ENCODE measurements at regions not wholly inside any gene's neighbourhood (a gene's known extent, or its start where the extent isn't known, plus 50 kb on each side); places are given as distances from the start of the nearest gene placed in this dataset.

DNA sequence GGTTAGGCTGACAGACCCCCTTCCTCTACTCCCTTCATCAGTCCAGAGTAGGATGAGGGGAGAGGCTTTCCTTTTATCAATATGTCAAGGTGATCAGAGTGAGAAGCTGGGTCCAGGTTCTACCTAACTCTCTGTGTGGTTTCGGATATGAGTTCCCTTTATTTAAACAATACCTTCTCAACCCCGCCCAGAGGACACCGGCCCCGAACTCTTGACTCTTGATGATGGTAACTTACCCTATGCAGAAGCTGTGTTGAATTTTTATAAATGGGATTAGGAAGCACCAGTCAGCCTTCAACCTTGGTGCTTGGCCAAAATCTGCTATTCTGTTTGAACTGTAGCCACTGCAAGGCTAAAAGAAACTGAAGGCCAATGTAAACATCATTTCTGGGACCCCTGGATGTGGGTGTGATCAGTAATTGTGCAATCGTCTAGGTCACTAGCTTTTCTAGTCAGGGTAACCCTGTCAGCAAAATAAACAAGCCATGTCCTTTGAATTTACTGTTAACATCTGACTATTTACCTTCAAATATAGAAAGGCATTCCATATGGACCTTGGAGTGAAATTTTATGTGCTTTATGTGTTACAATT, 398.3 kb downstream of the SEC16B start:
- H3K4me1 ChIP-seq (ENCODE audit: control insufficient read depth, insufficient read depth, low read length, poor library complexity, severe bottlenecking), result no peaks in the 10 kb centered on the region
- Mint-ChIP-seq H3K27ac (no peak overlapping the region), H3K4me1 (no peaks in the 10 kb centered on the region), H3K36me3 (no peaks in the 10 kb centered on the region), H3K27me3 (no peaks in the 10 kb centered on the region), H3K4me3 (no peak overlapping the region), H3K9me3 (peaks cover 0 to 17% (median 2%) of the 10 kb centered on the region in 7 donors)
- no peak overlapping the region for H3K4me3 ChIP-seq (ENCODE audit: low read depth, low read length)
- DNase-seq, result no peak
- H3K36me3 ChIP-seq (ENCODE audit: control insufficient read depth, insufficient read depth, low read length), result no peaks in the 10 kb centered on the region
- no peaks in the 10 kb centered on the region for H3K27me3 ChIP-seq (ENCODE audit: control insufficient read depth, insufficient read depth, low read length)
- H3K9me3 ChIP-seq (ENCODE audit: control insufficient read depth in 2 of 2, low read length in 2 of 2), result no peaks in the 10 kb centered on the region
- no peak for ATAC-seq (ENCODE audit: low read depth in 2 of 2)
- H3K27ac ChIP-seq (ENCODE audit: insufficient read depth, low read length, poor library complexity, severe bottlenecking), result no peak overlapping the region

DNA sequence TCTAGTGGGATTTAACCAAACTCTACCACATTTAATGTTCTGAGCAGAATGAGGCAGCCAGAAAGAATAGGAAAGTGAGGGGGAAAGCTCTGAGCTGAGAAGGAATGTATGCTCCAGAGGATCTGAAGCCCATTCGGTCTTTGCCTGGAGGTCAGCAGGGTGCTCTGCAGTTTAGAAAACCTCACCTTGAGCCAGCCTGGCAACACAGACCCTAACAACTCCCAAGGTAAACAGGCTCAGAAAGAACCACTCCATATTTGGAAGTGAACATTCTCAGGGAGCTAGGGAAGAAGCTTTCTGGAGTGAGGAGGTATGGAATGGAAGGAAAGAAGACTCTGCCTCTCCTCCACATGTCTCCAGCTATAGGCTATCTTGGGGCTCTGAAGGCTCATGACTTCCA, 398.8 kb downstream of the SEC16B start:
- no peaks in the 10 kb centered on the region for H3K27me3 Mint-ChIP-seq
- H3K36me3 Mint-ChIP-seq, result no peaks in the 10 kb centered on the region
- Histone ChIP-seq H3K36me3 (ENCODE audit: control insufficient read depth, insufficient read depth, low read length) (no peaks in the 10 kb centered on the region), H3K27me3 (ENCODE audit: control insufficient read depth, insufficient read depth, low read length) (no peaks in the 10 kb centered on the region), H3K4me3 (ENCODE audit: low read depth, low read length) (no peak overlapping the region), H3K4me1 (ENCODE audit: control insufficient read depth, insufficient read depth, low read length, poor library complexity, severe bottlenecking) (no peaks in the 10 kb centered on the region), H3K27ac (ENCODE audit: insufficient read depth, low read length, poor library complexity, severe bottlenecking) (no peak overlapping the region), H3K9me3 (ENCODE audit: control insufficient read depth in 2 of 2, low read length in 2 of 2) (no peaks in the 10 kb centered on the region)
- no peak overlapping the region for H3K27ac Mint-ChIP-seq
- ATAC-seq (ENCODE audit: low read depth in 2 of 2) (no peak), DNase-seq (no peak)
- H3K9me3 Mint-ChIP-seq, result peaks cover 0 to 14% (median 1%) of the 10 kb centered on the region in 7 donors
- no peaks in the 10 kb centered on the region for H3K4me1 Mint-ChIP-seq
- H3K4me3 Mint-ChIP-seq, result no peak overlapping the region

DNA sequence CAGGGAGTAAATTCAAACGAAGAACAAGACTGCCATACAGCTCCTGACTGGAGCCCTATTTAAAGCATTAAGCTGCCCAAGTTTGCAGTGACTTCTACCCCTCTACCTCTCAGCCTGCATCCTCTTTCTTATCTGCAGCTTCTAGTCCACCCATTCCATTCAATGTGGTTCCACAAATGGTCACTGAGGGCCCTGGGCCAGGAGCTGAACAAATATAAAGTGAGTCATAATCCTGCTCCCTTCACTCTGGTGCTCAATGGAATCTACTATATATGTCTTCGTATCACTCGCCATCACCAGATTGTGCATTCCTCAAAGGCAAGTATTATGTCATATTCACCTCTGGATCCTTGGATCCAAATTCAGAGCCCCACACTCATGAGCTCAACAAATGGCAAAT, 398.7 kb downstream of the BRINP2 start:
- H3K4me3 ChIP-seq (ENCODE audit: low read depth, low read length), result no peak overlapping the region
- Mint-ChIP-seq H3K27me3 (no peaks in the 10 kb centered on the region), H3K4me1 (no peaks in the 10 kb centered on the region), H3K9me3 (peaks cover 0 to 12% (median 1%) of the 10 kb centered on the region in 7 donors), H3K4me3 (no peak overlapping the region), H3K27ac (no peak overlapping the region), H3K36me3 (no peaks in the 10 kb centered on the region)
- ATAC-seq (ENCODE audit: low read depth in 2 of 2), result no peak
- no peaks in the 10 kb centered on the region for H3K4me1 ChIP-seq (ENCODE audit: control insufficient read depth, insufficient read depth, low read length, poor library complexity, severe bottlenecking)
- H3K27me3 ChIP-seq (ENCODE audit: control insufficient read depth, insufficient read depth, low read length), result no peaks in the 10 kb centered on the region
- H3K9me3 ChIP-seq (ENCODE audit: control insufficient read depth in 2 of 2, low read length in 2 of 2), result no peaks in the 10 kb centered on the region
- no peak for DNase-seq
- no peaks in the 10 kb centered on the region for H3K36me3 ChIP-seq (ENCODE audit: control insufficient read depth, insufficient read depth, low read length)
- no peak overlapping the region for H3K27ac ChIP-seq (ENCODE audit: insufficient read depth, low read length, poor library complexity, severe bottlenecking)

DNA sequence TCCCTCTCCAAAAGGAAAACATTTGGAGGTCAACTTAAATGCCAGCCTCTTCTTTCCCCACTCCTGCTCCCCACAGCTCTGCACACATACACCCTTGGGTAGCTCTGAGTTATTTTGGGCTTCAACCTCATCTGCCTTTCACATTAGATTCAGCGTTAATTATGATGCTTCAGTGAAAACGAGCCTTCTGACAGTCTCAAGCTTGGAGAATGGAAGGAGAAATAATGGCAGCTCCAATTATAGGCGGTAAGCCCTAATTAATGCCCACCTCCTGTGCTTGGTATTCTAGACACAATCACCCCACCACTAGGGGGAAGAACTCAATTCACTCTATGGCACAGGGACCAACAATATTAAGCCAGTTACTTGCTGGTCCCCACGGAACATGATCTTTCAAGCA, 397.9 kb downstream of the BRINP2 start:
- ATAC-seq (ENCODE audit: low read depth in 2 of 2), result no peak
- Histone ChIP-seq H3K4me1 (ENCODE audit: control insufficient read depth, insufficient read depth, low read length, poor library complexity, severe bottlenecking) (no peaks in the 10 kb centered on the region), H3K27ac (ENCODE audit: insufficient read depth, low read length, poor library complexity, severe bottlenecking) (no peak overlapping the region), H3K9me3 (ENCODE audit: control insufficient read depth in 2 of 2, low read length in 2 of 2) (no peaks in the 10 kb centered on the region), H3K4me3 (ENCODE audit: low read depth, low read length) (no peak overlapping the region), H3K36me3 (ENCODE audit: control insufficient read depth, insufficient read depth, low read length) (no peaks in the 10 kb centered on the region), H3K27me3 (ENCODE audit: control insufficient read depth, insufficient read depth, low read length) (no peaks in the 10 kb centered on the region)
- H3K36me3 Mint-ChIP-seq, result no peaks in the 10 kb centered on the region
- no peak overlapping the region for H3K4me3 Mint-ChIP-seq
- no peaks in the 10 kb centered on the region for H3K27me3 Mint-ChIP-seq
- no peak for DNase-seq
- H3K4me1 Mint-ChIP-seq, result no peaks in the 10 kb centered on the region
- H3K9me3 Mint-ChIP-seq, result peaks cover 0 to 12% (median 0%) of the 10 kb centered on the region in 7 donors
- no peak overlapping the region for H3K27ac Mint-ChIP-seq

DNA sequence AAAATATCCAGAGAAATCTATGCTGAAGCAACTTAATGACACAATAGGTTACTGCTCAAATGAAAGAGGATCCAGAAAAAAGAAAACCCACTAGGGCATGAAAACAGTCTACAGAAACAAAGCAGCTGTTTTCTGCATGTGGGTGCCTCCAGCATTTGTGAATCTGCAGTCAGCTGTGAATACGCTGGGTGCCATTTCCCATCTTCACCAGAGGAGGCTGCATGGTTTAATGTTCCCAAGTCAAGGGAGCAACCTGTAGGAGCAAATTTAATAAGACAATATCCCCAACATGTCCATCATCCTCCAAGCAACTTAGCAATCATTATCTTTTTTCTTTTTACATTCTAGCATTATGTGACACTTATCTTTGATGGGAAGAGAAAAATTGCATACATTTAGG, 396.6 kb downstream of the BRINP2 start:
- no peak overlapping the region for H3K27ac Mint-ChIP-seq

DNA sequence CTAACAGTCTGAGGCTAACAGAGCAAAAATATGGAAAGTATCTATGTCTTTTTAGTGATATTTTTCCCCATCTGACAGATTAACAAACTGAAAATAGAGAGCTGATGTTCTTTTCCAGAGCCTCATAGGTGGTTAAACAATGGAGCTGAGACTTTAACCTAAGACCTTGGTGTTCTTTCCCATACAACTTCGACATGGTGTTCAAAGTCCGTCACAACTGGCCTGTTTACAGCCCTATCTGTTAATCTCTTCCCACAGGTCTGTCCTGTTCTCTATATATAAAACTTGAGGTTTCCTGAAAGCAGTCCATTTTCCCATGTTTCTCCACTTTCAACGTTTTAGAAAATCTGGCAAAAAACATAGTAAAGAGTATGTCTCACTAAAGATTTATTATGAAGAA, 395.7 kb downstream of the BRINP2 start:
- H3K27ac Mint-ChIP-seq, result no peak overlapping the region
- no peaks in the 10 kb centered on the region for H3K4me1 ChIP-seq (ENCODE audit: control insufficient read depth, insufficient read depth, low read length, poor library complexity, severe bottlenecking)
- H3K27me3 ChIP-seq (ENCODE audit: control insufficient read depth, insufficient read depth, low read length), result no peaks in the 10 kb centered on the region
- no peak overlapping the region for H3K4me3 Mint-ChIP-seq
- no peak overlapping the region for H3K4me3 ChIP-seq (ENCODE audit: low read depth, low read length)
- DNase-seq, result no peak
- no peaks in the 10 kb centered on the region for H3K9me3 ChIP-seq (ENCODE audit: control insufficient read depth in 2 of 2, low read length in 2 of 2)
- no peaks in the 10 kb centered on the region for H3K4me1 Mint-ChIP-seq
- no peak for ATAC-seq (ENCODE audit: low read depth in 2 of 2)
- peaks cover 0 to 7% (median 4%) of the 10 kb centered on the region in 7 donors for H3K9me3 Mint-ChIP-seq
- H3K27ac ChIP-seq (ENCODE audit: insufficient read depth, low read length, poor library complexity, severe bottlenecking), result no peak overlapping the region
- no peaks in the 10 kb centered on the region for H3K27me3 Mint-ChIP-seq
- no peaks in the 10 kb centered on the region for H3K36me3 ChIP-seq (ENCODE audit: control insufficient read depth, insufficient read depth, low read length)
- no peaks in the 10 kb centered on the region for H3K36me3 Mint-ChIP-seq

More for the DNA sequence above, 396.6 kb downstream of the BRINP2 start:
- Histone ChIP-seq H3K9me3 (ENCODE audit: control insufficient read depth in 2 of 2, low read length in 2 of 2) (no peaks in the 10 kb centered on the region), H3K36me3 (ENCODE audit: control insufficient read depth, insufficient read depth, low read length) (no peaks in the 10 kb centered on the region), H3K4me3 (ENCODE audit: low read depth, low read length) (no peak overlapping the region), H3K27ac (ENCODE audit: insufficient read depth, low read length, poor library complexity, severe bottlenecking) (no peak overlapping the region), H3K27me3 (ENCODE audit: control insufficient read depth, insufficient read depth, low read length) (no peaks in the 10 kb centered on the region), H3K4me1 (ENCODE audit: control insufficient read depth, insufficient read depth, low read length, poor library complexity, severe bottlenecking) (no peaks in the 10 kb centered on the region)
- DNase-seq, result no peak
- no peaks in the 10 kb centered on the region for H3K4me1 Mint-ChIP-seq
- no peak for ATAC-seq (ENCODE audit: low read depth in 2 of 2)
- H3K9me3 Mint-ChIP-seq, result peaks cover 0 to 6% (median 2%) of the 10 kb centered on the region in 7 donors
- no peaks in the 10 kb centered on the region for H3K27me3 Mint-ChIP-seq
- no peak overlapping the region for H3K4me3 Mint-ChIP-seq
- no peaks in the 10 kb centered on the region for H3K36me3 Mint-ChIP-seq

DNA sequence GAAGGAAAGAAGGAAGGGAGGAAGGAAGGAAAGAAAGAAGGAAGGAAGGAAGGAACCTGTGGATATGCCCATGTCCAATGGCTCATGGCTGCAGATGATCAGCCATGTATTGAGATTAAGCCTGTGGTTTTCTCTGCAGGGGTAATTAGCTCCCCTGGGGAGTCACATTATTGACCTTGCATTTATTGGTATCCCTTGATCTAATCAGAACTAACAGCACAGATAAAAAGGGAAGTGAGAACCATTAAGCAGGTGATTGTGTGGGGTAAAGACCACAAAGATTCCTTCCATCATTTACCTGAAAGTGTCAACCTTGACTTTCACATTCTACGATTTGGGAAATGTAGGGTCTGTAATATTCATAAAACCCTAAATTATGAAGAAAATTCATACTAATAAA, 390.7 kb downstream of the BRINP2 start:
- no peak for ATAC-seq (ENCODE audit: low read depth in 2 of 2)
- no peak overlapping the region for H3K4me3 ChIP-seq (ENCODE audit: low read depth, low read length)

DNA sequence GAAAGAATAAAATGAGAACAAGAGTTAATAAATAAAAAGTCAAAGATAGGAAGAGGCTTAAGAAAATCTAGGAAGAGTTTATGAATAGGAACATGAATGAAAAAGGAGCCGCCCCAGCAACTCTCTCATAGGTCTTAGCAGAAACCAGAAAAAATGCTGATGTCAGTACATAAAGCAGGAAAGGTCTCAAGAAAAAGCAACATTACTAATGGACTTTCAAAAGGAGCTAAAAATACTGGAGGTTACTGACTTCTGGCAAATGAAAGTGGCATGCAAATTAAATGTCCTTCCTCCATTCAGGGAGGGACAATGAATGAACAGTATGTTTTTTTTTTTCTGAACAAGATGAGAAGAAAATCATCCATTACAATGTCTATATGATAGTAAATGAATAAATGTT, 387.6 kb downstream of the BRINP2 start:
- peaks cover 2 to 63% (median 12%) of the 10 kb centered on the region in 7 donors for H3K9me3 Mint-ChIP-seq

More for the DNA sequence above, 390.7 kb downstream of the BRINP2 start:
- Histone ChIP-seq H3K9me3 (ENCODE audit: control insufficient read depth in 2 of 2, low read length in 2 of 2) (no peaks in the 10 kb centered on the region), H3K4me1 (ENCODE audit: control insufficient read depth, insufficient read depth, low read length, poor library complexity, severe bottlenecking) (no peaks in the 10 kb centered on the region), H3K36me3 (ENCODE audit: control insufficient read depth, insufficient read depth, low read length) (no peaks in the 10 kb centered on the region), H3K27ac (ENCODE audit: insufficient read depth, low read length, poor library complexity, severe bottlenecking) (no peak overlapping the region), H3K27me3 (ENCODE audit: control insufficient read depth, insufficient read depth, low read length) (no peaks in the 10 kb centered on the region)
- Mint-ChIP-seq H3K4me3 (no peak overlapping the region), H3K27ac (no peak overlapping the region), H3K9me3 (peaks cover 2 to 46% (median 12%) of the 10 kb centered on the region in 7 donors), H3K27me3 (no peaks in the 10 kb centered on the region), H3K36me3 (no peaks in the 10 kb centered on the region), H3K4me1 (no peaks in the 10 kb centered on the region)
- no peak for DNase-seq

More for the DNA sequence above, 387.6 kb downstream of the BRINP2 start:
- H3K4me3 Mint-ChIP-seq, result no peak overlapping the region
- no peak overlapping the region for H3K4me3 ChIP-seq (ENCODE audit: low read depth, low read length)
- no peak overlapping the region for H3K27ac ChIP-seq (ENCODE audit: insufficient read depth, low read length, poor library complexity, severe bottlenecking)
- ATAC-seq (ENCODE audit: low read depth in 2 of 2) (no peak), DNase-seq (no peak)
- no peaks in the 10 kb centered on the region for H3K4me1 Mint-ChIP-seq
- no peaks in the 10 kb centered on the region for H3K36me3 Mint-ChIP-seq
- H3K27me3 ChIP-seq (ENCODE audit: control insufficient read depth, insufficient read depth, low read length), result no peaks in the 10 kb centered on the region
- no peak overlapping the region for H3K27ac Mint-ChIP-seq
- no peaks in the 10 kb centered on the region for H3K27me3 Mint-ChIP-seq
- H3K36me3 ChIP-seq (ENCODE audit: control insufficient read depth, insufficient read depth, low read length), result no peaks in the 10 kb centered on the region
- H3K9me3 ChIP-seq (ENCODE audit: control insufficient read depth in 2 of 2, low read length in 2 of 2), result peaks cover 0 to 2% of the 10 kb centered on the region in 2 experiments
- H3K4me1 ChIP-seq (ENCODE audit: control insufficient read depth, insufficient read depth, low read length, poor library complexity, severe bottlenecking), result no peaks in the 10 kb centered on the region
